ENCODE measurements at regions not wholly inside any gene's neighbourhood (a gene's known extent, or its start where the extent isn't known, plus 50 kb on each side); places are given as distances from the start of the nearest gene placed in this dataset.

DNA sequence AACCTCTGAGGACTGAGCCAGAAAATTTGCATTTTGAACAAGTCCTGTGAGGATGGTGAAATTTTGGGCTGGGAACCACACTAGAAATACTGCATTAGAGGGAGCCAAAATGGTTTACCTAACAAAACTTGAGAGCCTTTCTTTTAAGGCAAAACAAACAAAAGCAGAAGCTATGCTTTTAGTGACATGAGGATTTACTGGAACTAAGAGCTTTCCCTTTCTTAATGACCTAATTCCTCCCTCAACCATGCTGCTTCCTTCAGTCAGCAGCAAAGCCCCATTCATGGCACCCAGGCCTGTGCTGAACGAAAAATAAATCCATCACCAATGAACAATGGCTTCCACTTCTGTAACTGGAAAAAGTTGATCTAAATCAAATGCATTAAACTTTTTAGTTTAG, 974.3 kb downstream of the HACE1 start:
- TF ChIP-seq, protein P1, sequence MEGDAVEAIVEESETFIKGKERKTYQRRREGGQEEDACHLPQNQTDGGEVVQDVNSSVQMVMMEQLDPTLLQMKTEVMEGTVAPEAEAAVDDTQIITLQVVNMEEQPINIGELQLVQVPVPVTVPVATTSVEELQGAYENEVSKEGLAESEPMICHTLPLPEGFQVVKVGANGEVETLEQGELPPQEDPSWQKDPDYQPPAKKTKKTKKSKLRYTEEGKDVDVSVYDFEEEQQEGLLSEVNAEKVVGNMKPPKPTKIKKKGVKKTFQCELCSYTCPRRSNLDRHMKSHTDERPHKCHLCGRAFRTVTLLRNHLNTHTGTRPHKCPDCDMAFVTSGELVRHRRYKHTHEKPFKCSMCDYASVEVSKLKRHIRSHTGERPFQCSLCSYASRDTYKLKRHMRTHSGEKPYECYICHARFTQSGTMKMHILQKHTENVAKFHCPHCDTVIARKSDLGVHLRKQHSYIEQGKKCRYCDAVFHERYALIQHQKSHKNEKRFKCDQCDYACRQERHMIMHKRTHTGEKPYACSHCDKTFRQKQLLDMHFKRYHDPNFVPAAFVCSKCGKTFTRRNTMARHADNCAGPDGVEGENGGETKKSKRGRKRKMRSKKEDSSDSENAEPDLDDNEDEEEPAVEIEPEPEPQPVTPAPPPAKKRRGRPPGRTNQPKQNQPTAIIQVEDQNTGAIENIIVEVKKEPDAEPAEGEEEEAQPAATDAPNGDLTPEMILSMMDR (IDR thresholded peaks at IDR 0.05; ENCODE audit: insufficient read depth, low read length, missing control alignments) = no peak
- H3K4me3 ChIP-seq (ENCODE audit: low read depth, low read length) = no peak overlapping the region
- no peak for DNase-seq (ENCODE audit: low read depth, low spot score)
- POLR2A ChIA-PET = no interaction called here
- CTCF ChIA-PET = no interaction called here

GRCh38 chr6:103879800-103880199, 979.9 kb downstream of the HACE1 start:
- H3K4me3 ChIP-seq (ENCODE audit: low read depth, low read length) = no peak overlapping the region
- TF ChIP-seq, protein P1 (IDR thresholded peaks at IDR 0.05; ENCODE audit: insufficient read depth, low read length, missing control alignments) = no peak
- ChIA-PET POLR2A (no interaction called here), CTCF (no interaction called here)
- DNase-seq (ENCODE audit: low read depth, low spot score) = no peak

DNA sequence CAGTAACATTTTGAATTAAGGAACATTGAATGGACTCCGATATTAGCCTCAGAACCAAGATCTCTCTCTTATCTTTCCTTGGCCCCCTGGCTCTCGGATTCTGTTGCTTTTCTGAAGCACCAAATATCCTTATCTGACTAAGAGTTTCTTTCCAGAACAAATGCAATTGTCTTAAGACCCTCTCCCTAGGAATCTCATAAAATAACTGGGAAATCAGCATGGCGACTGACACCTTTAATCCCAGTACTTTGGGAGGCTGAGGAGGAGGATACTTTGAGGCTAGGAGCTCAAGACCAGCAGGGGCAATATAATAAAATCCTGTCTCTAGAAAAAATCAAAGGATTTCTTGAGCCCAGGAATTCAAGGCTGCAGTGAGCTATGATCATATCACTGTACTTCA, 984.5 kb downstream of the HACE1 start:
- ChIA-PET POLR2A (no interaction called here), CTCF (no interaction called here)
- no peak overlapping the region for H3K4me3 ChIP-seq (ENCODE audit: low read depth, low read length)
- TF ChIP-seq, protein P1 (IDR thresholded peaks at IDR 0.05; ENCODE audit: insufficient read depth, low read length, missing control alignments) = no peak
- no peak for DNase-seq (ENCODE audit: low read depth, low spot score)

- CTCF ChIA-PET = no interaction called here
- no peak overlapping the region for H3K4me3 ChIP-seq (ENCODE audit: low read depth, low read length)
- TF ChIP-seq, protein P1 (IDR thresholded peaks at IDR 0.05; ENCODE audit: insufficient read depth, low read length, missing control alignments) = no peak
- POLR2A ChIA-PET = no interaction called here
- no peak for DNase-seq (ENCODE audit: low read depth, low spot score)
Measured at GRCh38 chr6:103874575-103874974, 985.1 kb downstream of the HACE1 start.

DNA sequence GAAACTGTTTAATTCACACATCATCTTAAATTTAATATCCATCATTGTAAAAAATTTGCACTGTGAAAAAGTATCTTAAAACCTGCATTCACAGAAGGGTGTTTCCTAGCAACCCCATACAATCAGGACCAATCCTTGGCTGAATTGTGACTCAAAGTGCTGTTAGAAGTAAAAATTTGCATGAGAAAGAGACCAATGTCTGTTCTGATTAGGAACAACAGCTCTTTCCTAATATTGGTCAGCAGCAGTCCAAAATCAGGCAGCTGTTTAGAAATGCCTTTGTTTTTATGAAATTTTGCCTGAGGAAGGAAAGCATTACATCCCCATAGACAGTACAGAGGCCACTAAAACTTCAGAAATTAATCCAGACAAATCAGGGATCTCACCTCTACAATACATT, 987.0 kb downstream of the HACE1 start:
- TF ChIP-seq, protein P1 (IDR thresholded peaks at IDR 0.05; ENCODE audit: insufficient read depth, low read length, missing control alignments) = no peak
- DNase-seq (ENCODE audit: low read depth, low spot score) = no peak
- CTCF ChIA-PET = no interaction called here
- POLR2A ChIA-PET = no interaction called here
- no peak overlapping the region for H3K4me3 ChIP-seq (ENCODE audit: low read depth, low read length)

DNA sequence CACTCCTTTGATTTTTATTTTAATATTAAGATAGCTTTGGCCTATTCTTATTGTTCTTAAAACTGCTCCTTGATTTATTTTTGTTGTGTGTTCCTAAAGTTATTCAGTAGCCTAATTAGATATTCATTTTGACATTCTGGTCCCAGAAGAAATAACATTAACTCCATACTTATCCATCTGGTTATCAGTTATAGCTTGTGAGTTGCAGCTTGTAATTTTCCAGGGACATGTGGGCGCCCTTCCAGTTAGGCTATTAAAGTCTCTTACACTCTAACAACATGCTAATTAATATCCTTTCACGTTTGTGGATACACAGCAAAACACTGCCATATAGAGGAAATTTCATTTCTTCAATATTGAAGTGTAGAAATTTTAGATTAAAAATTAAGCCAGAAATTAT, 987.5 kb downstream of the HACE1 start:
- DNase-seq (ENCODE audit: low read depth, low spot score) = no peak
- H3K4me3 ChIP-seq (ENCODE audit: low read depth, low read length) = no peak overlapping the region
- TF ChIP-seq, protein P1 (IDR thresholded peaks at IDR 0.05; ENCODE audit: insufficient read depth, low read length, missing control alignments) = no peak
- ChIA-PET CTCF (no interaction called here), POLR2A (no interaction called here)
